HCT116 (cell line): ENCODE measurements at regions not wholly inside any gene's neighbourhood (a gene's known extent, or its start where the extent isn't known, plus 50 kb on each side); places are given as distances from the start of the nearest gene placed in this dataset.

Experiments
- CEBPB ChIP-seq: IDR thresholded peaks from 2 replicates; pipeline ENCODE4 v1.6.1; 2012; ENCODE audit warnings: low read depth
- EZH2 ChIP-seq: fragments of 200-600 bp; sonication (generic); IDR thresholded peaks from 2 replicates; pipeline ENCODE4 v1.6.1; 2017; ENCODE audit warnings: antibody characterized with exemption, mixed run types
- JUND ChIP-seq: IDR thresholded peaks from 2 replicates; pipeline ENCODE4 v1.6.1; 2012
- POLR2A ChIP-seq: IDR thresholded peaks from 2 replicates; pipeline ENCODE4 v1.7.0; 2011; ENCODE audit warnings: borderline replicate concordance; ENCODE audit not compliant: insufficient read depth, insufficient read length; ENCODE audit errors: extremely low read depth
- POLR2AphosphoS5 ChIP-seq: IDR thresholded peaks from 2 replicates; pipeline ENCODE4 v1.6.1; 2011; ENCODE audit warnings: mild to moderate bottlenecking, low read depth, low read length, moderate library complexity
- RAD21 ChIP-seq: IDR thresholded peaks from 2 replicates; pipeline ENCODE4 v1.6.1; 2012; ENCODE audit warnings: low read depth, mild to moderate bottlenecking
- TCF7L2 ChIP-seq: IDR thresholded peaks from 2 replicates; pipeline ENCODE4 v1.7.0; 2011; ENCODE audit warnings: borderline replicate concordance, inconsistent platforms; ENCODE audit not compliant: insufficient read depth, insufficient read length; ENCODE audit errors: extremely low read depth
- ZBTB33 ChIP-seq: IDR thresholded peaks from 2 replicates; pipeline ENCODE4 v1.6.1; 2011; ENCODE audit warnings: mild to moderate bottlenecking, low read length, moderate library complexity; ENCODE audit not compliant: insufficient replicate concordance; ENCODE audit errors: extremely low read depth
- TF ChIP-seq, protein P1 (sequence below), 3 experiments: fragments of 200-600 bp in 1 of 3; sonication (generic) in 1 of 3; IDR thresholded peaks in 2 of 3; conservative IDR thresholded peaks in 1 of 3; 2 replicates each; pipeline ENCODE4 v1.5.1; 2012 to 2017; ENCODE audit warnings: low read depth in 2 of 3, low read length in 2 of 3, antibody characterized with exemption in 1 of 3, borderline replicate concordance in 1 of 3, control low read depth in 1 of 3, mild to moderate bottlenecking in 1 of 3, mixed read lengths in 1 of 3, mixed run types in 1 of 3, moderate library complexity in 1 of 3; ENCODE audit not compliant: insufficient read depth in 1 of 3
- TF ChIP-seq, protein P2 (sequence below): IDR thresholded peaks from 2 replicates; pipeline ENCODE4 v1.6.1; 2012; ENCODE audit warnings: low read depth

GRCh38 chr18:77444385-77444784, 194.7 kb downstream of the GALR1 start:
- TF ChIP-seq, protein P1, sequence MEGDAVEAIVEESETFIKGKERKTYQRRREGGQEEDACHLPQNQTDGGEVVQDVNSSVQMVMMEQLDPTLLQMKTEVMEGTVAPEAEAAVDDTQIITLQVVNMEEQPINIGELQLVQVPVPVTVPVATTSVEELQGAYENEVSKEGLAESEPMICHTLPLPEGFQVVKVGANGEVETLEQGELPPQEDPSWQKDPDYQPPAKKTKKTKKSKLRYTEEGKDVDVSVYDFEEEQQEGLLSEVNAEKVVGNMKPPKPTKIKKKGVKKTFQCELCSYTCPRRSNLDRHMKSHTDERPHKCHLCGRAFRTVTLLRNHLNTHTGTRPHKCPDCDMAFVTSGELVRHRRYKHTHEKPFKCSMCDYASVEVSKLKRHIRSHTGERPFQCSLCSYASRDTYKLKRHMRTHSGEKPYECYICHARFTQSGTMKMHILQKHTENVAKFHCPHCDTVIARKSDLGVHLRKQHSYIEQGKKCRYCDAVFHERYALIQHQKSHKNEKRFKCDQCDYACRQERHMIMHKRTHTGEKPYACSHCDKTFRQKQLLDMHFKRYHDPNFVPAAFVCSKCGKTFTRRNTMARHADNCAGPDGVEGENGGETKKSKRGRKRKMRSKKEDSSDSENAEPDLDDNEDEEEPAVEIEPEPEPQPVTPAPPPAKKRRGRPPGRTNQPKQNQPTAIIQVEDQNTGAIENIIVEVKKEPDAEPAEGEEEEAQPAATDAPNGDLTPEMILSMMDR (IDR thresholded peaks at IDR 0.05 in 2 of 3, conservative IDR thresholded peaks at IDR 0.05 in 1 of 3; ENCODE audit: borderline replicate concordance in 1 of 3, insufficient read depth in 1 of 3, low read depth in 2 of 3, low read length in 2 of 3) = no peak
- TF ChIP-seq POLR2AphosphoS5 (no peak), POLR2A (no peak), ZBTB33 (no peak), EZH2 (no peak), RAD21 (no peak), JUND (no peak), CEBPB (no peak), TCF7L2 (no peak)
- TF ChIP-seq, protein P2, sequence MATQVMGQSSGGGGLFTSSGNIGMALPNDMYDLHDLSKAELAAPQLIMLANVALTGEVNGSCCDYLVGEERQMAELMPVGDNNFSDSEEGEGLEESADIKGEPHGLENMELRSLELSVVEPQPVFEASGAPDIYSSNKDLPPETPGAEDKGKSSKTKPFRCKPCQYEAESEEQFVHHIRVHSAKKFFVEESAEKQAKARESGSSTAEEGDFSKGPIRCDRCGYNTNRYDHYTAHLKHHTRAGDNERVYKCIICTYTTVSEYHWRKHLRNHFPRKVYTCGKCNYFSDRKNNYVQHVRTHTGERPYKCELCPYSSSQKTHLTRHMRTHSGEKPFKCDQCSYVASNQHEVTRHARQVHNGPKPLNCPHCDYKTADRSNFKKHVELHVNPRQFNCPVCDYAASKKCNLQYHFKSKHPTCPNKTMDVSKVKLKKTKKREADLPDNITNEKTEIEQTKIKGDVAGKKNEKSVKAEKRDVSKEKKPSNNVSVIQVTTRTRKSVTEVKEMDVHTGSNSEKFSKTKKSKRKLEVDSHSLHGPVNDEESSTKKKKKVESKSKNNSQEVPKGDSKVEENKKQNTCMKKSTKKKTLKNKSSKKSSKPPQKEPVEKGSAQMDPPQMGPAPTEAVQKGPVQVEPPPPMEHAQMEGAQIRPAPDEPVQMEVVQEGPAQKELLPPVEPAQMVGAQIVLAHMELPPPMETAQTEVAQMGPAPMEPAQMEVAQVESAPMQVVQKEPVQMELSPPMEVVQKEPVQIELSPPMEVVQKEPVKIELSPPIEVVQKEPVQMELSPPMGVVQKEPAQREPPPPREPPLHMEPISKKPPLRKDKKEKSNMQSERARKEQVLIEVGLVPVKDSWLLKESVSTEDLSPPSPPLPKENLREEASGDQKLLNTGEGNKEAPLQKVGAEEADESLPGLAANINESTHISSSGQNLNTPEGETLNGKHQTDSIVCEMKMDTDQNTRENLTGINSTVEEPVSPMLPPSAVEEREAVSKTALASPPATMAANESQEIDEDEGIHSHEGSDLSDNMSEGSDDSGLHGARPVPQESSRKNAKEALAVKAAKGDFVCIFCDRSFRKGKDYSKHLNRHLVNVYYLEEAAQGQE = no peak
